ENCODE measurements at regions not wholly inside any gene's neighbourhood (a gene's known extent, or its start where the extent isn't known, plus 50 kb on each side); places are given as distances from the start of the nearest gene placed in this dataset.

DNA sequence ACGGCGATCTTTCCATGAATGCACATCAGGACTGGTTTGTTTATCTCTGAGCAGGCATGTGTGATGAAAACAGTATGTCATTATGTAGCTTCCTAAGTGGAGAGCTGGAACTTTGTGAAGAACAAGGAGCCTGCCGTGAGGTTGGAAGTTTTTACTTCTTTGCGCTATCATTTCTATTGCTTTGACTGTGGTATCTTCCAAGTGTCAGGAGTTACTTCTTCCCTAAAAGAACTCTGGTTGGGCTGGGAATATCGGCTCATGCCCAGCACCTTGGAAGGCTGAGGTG, 167.4 kb upstream of the AHR start:
- DNase-seq = no peak

GRCh38 chr7:17131983-17132655, 166.3 kb upstream of the AHR start:
- DNase-seq = no peak

DNA sequence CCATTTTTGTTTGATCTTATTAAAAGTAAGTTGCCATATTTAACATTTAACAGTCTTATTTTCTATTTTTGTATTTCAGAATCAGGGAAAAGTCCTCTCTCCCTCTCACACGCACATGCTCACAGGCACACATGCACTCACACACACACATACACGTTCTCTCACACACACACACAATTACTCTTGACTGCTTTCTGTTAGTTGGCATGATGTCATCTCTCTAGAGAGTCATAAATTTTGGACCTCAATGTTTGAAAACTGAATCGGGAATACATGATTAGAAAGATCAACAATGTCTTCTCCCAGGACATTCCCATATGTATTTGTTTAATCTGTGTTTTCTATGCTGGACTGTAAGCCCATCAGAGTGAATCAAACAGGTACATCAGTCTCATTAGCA, 165.7 kb upstream of the AHR start:
- DNase-seq = no peak

DNA sequence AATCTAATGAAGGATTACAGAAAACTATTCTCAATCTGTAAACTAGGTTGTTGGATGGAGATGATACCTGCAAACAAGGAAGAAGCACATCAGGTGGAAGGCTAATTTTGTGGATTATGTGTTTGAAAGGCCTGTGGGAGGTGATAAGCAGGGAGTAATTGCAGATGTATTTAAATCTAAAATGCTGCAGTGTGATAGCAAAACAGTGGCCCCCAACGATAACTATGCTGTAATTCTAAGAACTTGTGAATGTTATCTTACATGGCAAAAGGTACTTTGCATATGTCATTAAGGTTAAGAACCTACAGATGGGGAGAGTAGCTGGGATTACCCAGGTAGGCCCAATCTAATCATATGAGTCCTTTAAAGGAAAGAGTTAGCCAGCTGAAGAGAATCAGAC, 164.5 kb upstream of the AHR start:
- DNase-seq = no peak

- DNase-seq = no peak
These were observed 163.7 kb upstream of the AHR start for GRCh38 chr7:17134786-17135185.

DNA sequence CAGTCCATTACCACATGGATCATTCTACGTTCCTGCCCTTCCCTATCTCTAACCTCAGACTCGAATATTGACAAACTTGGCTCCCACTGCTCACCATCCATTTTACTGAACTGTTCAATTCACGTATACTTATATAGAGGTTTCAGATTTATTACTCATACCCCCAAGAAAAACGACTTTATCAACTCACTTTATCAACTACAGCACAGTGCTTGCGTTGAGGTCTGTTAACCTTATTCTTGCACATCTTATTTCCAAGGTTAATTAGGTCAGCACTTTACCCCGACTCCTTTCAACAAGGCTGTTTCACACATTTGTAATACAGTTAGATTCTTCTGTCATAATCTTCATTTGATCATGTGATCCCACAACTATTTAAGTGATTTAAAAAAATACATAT, 162.3 kb upstream of the AHR start:
- DNase-seq = no peak

DNA sequence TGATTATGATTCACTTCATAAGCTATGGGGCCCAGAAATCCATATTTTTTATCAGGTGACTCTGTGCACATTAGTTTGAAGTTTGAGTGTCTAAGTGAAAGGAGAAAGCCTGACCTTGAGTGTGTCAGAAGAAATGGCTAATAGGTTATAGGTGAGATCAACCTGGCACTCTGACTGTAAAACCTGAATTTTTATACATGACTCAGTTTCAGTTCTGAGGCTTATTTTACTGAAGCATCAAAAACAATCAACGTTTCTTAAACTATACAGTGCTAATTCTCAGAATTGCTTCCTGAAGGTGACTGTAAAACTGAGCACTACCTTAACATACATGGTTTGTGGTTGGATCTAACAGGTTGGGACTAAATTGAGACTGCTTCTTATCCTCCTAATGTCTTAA, 159.4 kb upstream of the AHR start:
- no peak for DNase-seq

GRCh38 chr7:17140406-17140805, 158.0 kb upstream of the AHR start:
- DNase-seq = no peak

DNA sequence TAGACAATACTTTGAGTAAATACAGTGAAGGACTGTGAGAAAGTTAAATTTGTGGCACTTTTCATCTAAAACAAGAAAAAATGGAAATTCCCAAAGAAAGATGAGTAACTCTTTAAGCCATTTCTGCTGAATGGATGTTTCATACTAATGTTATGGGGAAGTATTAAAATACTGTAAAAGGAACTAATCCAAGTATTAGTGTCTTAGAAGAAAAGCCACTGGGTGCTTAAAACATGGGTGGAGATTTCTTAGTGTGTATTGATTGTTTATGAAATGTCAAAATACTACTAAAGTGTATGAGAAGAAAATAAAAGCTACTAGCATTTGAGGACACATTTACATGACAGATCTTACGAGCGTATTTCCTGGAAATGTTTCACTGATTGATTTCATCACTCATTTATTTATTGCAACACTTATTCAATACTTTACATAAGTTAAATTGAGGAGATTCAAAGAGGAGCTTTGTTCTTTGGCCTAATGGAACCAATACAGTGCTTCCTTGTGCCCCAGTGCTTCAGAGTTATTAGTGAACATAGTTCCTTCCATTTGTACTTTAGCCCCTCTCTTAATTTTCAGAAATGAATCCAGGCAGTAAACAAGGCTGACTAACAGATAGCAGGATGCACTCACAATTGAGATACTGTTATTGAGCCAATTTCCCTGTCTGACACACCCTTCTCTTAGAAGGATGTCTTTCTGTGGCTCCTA, 155.5 kb upstream of the AHR start:
- no peak for DNase-seq

- DNase-seq = no peak
These were observed 154.1 kb upstream of the AHR start for GRCh38 chr7:17144322-17144721.

GRCh38 chr7:17146621-17147020, 151.8 kb upstream of the AHR start:
- no peak for DNase-seq

DNA sequence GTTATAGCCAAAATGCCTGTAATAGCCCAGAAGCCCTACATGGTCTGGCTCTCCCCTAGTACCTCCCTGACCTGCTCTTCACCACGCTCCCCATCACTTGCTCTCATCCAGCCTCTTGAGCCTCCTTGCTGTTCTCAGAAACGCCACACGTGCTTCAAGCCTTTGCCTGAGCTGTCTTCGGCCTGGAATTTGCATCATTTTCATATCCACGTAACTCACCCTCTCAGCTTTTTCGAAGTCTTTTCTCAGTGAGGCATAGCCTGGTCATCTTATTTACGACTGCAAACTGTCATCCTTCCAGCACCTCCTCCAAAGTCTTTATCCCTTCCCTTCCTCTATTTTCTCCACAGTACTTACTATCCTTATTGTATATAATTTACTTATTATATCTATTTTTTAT, 151.0 kb upstream of the AHR start:
- no peak for DNase-seq

- DNase-seq = no peak
These were observed 148.4 kb upstream of the AHR start for GRCh38 chr7:17150018-17150417.

DNA sequence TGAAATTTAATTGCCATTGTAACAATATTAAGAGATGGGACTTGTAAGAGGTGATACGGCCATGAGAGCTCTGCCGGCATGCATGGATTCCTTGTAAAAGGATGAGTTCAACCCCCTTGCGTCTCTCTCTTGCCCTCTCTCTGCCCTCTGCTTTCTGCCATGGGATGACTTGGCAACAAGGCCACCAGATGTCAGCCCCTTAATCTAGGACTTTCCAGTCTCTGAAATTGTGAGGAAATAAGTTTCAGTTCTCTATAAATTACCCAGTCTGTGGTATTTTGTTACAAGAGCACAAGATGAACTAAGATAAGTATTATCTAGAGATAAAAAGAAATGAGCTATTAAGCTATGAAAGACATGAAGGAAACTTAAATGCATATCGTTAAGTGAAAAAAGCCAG, 145.7 kb upstream of the AHR start:
- DNase-seq = no peak

DNA sequence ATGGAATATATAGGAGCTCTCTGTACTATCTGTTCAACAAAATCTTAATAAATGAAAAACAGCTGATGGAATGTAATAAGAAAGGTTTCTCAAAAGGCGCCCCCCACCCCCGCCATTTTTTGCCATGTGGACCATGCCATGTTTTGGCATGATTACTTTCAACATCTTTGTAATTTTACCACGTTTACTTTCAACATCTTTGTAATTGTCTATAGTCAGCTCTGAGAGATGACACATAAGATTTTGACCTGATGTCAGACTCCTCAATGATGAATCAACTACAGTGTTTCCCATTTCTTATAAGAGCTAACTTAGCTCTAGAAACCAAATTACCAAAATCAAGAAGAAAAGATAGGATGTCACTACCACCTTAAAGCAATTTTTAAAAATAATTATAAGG, 144.9 kb upstream of the AHR start:
- no peak for DNase-seq

- DNase-seq = no peak
These were observed 142.9 kb upstream of the AHR start for GRCh38 chr7:17155529-17155928.

DNA sequence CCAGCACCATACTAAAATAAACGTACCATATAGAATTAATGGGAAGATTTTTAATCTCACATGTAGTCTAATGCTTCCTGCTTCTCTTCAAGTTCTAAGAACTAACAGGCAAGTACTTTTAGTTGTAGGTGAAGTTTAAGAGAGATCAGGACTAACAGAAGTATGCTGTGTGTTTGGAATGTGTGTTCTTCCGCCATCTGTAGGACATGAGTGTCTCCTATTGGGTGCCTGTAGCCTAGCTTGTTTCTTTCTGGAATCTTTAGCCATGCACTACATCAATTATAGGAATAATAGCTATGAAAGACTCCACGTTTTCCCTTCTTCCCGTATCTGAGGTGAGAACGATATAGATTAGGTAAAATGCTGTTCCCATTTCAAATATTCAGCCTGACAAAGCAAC, 140.2 kb upstream of the AHR start:
- no peak for DNase-seq

GRCh38 chr7:17159500-17160037, 138.9 kb upstream of the AHR start:
- DNase-seq = no peak

- DNase-seq = no peak
These were observed 131.6 kb upstream of the AHR start for GRCh38 chr7:17166824-17167379.

DNA sequence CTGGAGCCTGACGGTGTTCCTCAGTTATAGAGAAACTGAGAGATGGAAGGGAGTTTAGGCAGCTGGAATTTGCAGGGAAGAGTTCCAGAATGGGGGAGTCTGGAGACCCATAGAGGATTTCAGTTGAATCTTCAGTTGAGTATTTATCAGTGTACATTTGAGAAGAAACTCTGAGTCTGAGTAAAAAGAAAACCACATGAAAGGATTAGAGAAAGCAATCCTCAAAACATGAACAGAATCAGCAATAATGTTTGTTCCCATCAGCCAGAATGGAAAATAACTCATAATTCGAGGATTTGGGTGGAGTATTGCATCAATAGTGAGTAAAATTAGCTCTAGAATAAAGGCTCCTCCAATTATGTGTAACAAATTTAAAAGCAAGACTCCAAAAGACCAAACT, 130.0 kb upstream of the AHR start:
- DNase-seq = no peak

GRCh38 chr7:17171427-17171826, 127.0 kb upstream of the AHR start:
- no peak for DNase-seq

DNA sequence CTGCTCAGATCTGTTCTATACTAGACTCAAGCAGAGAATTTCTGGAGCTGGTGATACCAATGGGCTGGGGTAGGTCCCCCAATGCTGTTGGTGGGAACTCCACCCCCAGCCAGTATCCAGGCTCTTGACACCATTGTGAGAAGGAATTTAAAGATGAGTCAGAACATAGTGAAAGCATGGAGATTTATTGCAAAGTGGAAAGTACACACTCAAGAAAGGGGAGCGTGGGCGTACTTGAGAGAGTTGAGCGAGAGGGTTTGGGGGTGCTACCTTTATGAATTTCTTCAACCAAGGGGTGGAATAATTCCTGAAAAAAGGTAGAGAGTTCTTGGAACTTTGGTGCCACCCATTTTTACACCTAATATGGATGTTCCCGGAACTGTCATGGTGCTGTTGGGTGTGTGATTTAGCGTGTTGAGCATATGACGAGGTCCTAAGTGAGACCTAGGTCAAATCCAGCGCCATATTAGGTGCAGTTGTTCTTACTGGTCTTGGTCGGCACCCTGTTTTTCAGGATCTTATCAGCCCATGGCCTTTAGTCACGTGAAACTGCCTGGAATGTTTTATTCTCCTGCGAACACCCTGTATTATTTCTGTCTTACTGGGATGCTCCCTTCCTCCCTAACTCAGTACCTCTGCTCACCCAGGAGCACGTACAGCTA, 122.0 kb upstream of the AHR start:
- DNase-seq = no peak

GRCh38 chr7:17178545-17178944, 119.9 kb upstream of the AHR start:
- DNase-seq = no peak

DNA sequence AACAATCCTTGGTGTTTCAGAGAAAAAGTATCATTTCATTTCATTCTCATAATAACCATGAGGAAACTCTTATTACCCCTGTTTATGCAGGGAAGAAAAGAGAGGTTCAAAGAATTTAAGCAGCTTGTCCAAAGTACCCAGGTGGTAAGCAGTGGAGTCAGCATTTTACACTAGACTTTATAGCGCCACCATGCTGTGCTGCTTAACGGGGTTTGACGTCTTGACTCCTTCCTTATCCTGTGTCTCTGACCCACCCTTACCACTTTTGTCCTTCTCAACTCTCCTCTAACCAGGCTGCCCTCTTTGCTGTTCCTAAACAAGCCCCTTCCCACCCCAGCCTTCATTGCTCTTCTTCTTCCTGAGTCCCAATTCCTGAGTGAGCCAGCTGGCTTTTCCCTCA, 117.0 kb upstream of the AHR start:
- DNase-seq = no peak
